ENCODE measurements at regions not wholly inside any gene's neighbourhood (a gene's known extent, or its start where the extent isn't known, plus 50 kb on each side); places are given as distances from the start of the nearest gene placed in this dataset.
"Not testable (repeated sequence)": the region's sequence is repeated elsewhere in the genome, so short reads cannot be mapped to it uniquely, and the experiment has no call there.

GRCh38 chr20:58031350-58031749, 197.1 kb downstream of the ANKRD60 start:
- not testable (repeated sequence) for TF ChIP-seq RAD21 (conservative IDR thresholded peaks at IDR 0.05 in 1 of 2, IDR thresholded peaks at IDR 0.05 in 1 of 2); RCOR1 (IDR thresholded peaks at IDR 0.05; ENCODE audit: low read depth, low read length); CTCF (IDR thresholded peaks at IDR 0.05)

Data from A549 (cell line).